BE2C (cell line): ENCODE measurements at regions not wholly inside any gene's neighbourhood (a gene's known extent, or its start where the extent isn't known, plus 50 kb on each side); places are given as distances from the start of the nearest gene placed in this dataset.
"Not testable (repeated sequence)": the region's sequence is repeated elsewhere in the genome, so short reads cannot be mapped to it uniquely, and the experiment has no call there.

ENCODE experiments used
- DNase-seq: peaks from one replicate; pipeline ENCODE4 v3.0.0-alpha.2; 2020
- H3K27me3 ChIP-seq: fragments of 250-450 bp; sonication (Bioruptor Pico); 2 replicates; pipeline ENCODE4 v1.5.1; 2020; ENCODE audit warnings: mild to moderate bottlenecking
- H3K36me3 ChIP-seq: fragments of 250-450 bp; sonication (Bioruptor Pico); 2 replicates; pipeline ENCODE4 v1.5.1; 2020; ENCODE audit warnings: mild to moderate bottlenecking
- H3K4me1 ChIP-seq: fragments of 250-450 bp; sonication (Bioruptor Pico); 2 replicates; pipeline ENCODE4 v1.5.1; 2020
- H3K4me3 ChIP-seq: 2 replicates; pipeline ENCODE4 v1.5.1; 2011; ENCODE audit warnings: low read depth, low read length
- H3K9me3 ChIP-seq: fragments of 250-450 bp; sonication (Bioruptor Pico); 2 replicates; pipeline ENCODE4 v1.5.1; 2020
- CTCF ChIP-seq: IDR thresholded peaks from 2 replicates; pipeline ENCODE4 v1.5.1; 2012; ENCODE audit warnings: mild to moderate bottlenecking, low read depth, low read length

- Histone ChIP-seq H3K36me3 (no peaks in the 10 kb centered on the region), H3K9me3 (no peaks in the 10 kb centered on the region), H3K4me3 (no peak overlapping the region), H3K27me3 (no peaks in the 10 kb centered on the region), H3K4me1 (no peaks in the 10 kb centered on the region)
- TF ChIP-seq CTCF = no peak
- DNase-seq = no peak
Observed at GRCh38 chr18:24616653-24617052, 156.2 kb downstream of the HRH4 start.

GRCh38 chr18:24624421-24624820 lies 164.0 kb downstream of the HRH4 start:
- H3K4me3 ChIP-seq, DNase-seq, H3K9me3 ChIP-seq, H3K4me1 ChIP-seq, H3K36me3 ChIP-seq, H3K27me3 ChIP-seq: not testable (repeated sequence)

GRCh38 chr18:24627644-24628315 lies 167.3 kb downstream of the HRH4 start:
- no peak for TF ChIP-seq CTCF
- H3K36me3 ChIP-seq = no peaks in the 10 kb centered on the region

GRCh38 chr18:24628326-24628725 lies 167.9 kb downstream of the HRH4 start:
- no peak for TF ChIP-seq CTCF
- no peak for DNase-seq
- no peaks in the 10 kb centered on the region for H3K27me3 ChIP-seq
- no peaks in the 10 kb centered on the region for H3K36me3 ChIP-seq
- H3K4me1 ChIP-seq = no peaks in the 10 kb centered on the region
- no peaks in the 10 kb centered on the region for H3K9me3 ChIP-seq
- H3K4me3 ChIP-seq = no peak overlapping the region

More at GRCh38 chr18:24627644-24628315, 167.3 kb downstream of the HRH4 start:
- no peaks in the 10 kb centered on the region for H3K4me1 ChIP-seq
- H3K9me3 ChIP-seq = no peaks in the 10 kb centered on the region
- no peaks in the 10 kb centered on the region for H3K27me3 ChIP-seq
- no peak for DNase-seq
- no peak overlapping the region for H3K4me3 ChIP-seq

GRCh38 chr18:24629921-24630320 lies 169.5 kb downstream of the HRH4 start:
- no peaks in the 10 kb centered on the region for H3K9me3 ChIP-seq
- DNase-seq = no peak
- no peak overlapping the region for H3K4me3 ChIP-seq
- H3K36me3 ChIP-seq = no peaks in the 10 kb centered on the region
- TF ChIP-seq CTCF = no peak
- no peaks in the 10 kb centered on the region for H3K4me1 ChIP-seq
- H3K27me3 ChIP-seq = no peaks in the 10 kb centered on the region

- TF ChIP-seq CTCF = no peak
- H3K36me3 ChIP-seq = no peaks in the 10 kb centered on the region
Observed at GRCh38 chr18:24630346-24630880, 170.0 kb downstream of the HRH4 start.

More at GRCh38 chr18:24630346-24630880, 170.0 kb downstream of the HRH4 start:
- Histone ChIP-seq H3K27me3 (no peaks in the 10 kb centered on the region), H3K4me3 (no peak overlapping the region), H3K9me3 (no peaks in the 10 kb centered on the region), H3K4me1 (no peaks in the 10 kb centered on the region)
- DNase-seq = no peak
